ENCODE measurements at regions not wholly inside any gene's neighbourhood (a gene's known extent, or its start where the extent isn't known, plus 50 kb on each side); places are given as distances from the start of the nearest gene placed in this dataset.
"Not testable (repeated sequence)": the region's sequence is repeated elsewhere in the genome, so short reads cannot be mapped to it uniquely, and the experiment has no call there.

- DNase-seq = not testable (repeated sequence)
Observed at GRCh38 chr16:32947336-32947735, 246.7 kb upstream of the TP53TG3C start.

DNA sequence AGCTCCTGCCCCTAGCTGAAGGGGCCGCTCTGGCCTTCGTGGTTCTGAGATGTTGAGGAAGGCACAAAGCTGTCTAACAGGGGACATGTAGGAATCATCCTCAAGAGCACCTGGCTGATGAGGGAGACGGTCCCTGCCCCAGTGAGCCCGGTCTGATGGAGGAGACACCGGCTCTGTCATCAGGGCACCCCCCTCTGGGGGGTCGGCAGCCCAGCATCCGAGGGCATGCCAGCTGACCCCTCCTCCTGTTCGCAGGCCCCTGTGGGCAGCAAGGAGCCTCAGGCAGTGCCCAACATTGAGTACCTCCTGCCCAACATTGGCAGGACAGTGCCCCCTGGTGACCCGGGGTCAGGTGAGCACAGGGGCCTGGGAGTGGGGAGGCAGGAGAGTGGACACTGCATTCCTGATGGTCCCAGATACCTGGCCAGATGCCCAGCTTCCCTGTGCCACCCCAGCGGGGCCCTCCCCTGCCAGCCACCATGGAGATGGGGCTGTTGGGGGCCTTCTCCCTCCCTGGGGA is 247.9 kb upstream of the TP53TG3C start:
- not testable (repeated sequence) for DNase-seq

- not testable (repeated sequence) for DNase-seq
Observed at GRCh38 chr16:32945311-32945710, 248.7 kb upstream of the TP53TG3C start.

- DNase-seq = not testable (repeated sequence)
Observed at GRCh38 chr16:32939845-32940244, 254.2 kb upstream of the TP53TG3C start.

DNA sequence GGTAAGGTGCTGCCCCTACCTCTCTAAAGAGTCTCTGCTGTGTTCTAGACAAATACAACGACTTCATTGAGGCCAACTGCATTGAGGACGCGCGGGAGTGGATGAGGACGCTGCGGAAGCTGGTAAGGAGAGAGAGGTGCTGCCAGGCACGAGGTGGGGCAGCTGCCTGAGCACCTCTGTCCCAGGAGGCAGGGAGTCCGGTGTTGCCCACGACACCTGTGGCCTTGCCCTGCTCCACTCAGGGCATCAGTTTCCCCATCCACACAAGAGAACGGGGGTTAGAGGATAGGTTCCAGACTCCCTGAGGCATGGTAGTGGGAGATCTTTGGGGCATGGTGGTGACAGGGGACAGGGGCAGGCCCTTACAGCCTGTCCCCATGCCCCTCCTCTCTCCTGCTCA is 256.1 kb upstream of the TP53TG3C start:
- not testable (repeated sequence) for DNase-seq

DNA sequence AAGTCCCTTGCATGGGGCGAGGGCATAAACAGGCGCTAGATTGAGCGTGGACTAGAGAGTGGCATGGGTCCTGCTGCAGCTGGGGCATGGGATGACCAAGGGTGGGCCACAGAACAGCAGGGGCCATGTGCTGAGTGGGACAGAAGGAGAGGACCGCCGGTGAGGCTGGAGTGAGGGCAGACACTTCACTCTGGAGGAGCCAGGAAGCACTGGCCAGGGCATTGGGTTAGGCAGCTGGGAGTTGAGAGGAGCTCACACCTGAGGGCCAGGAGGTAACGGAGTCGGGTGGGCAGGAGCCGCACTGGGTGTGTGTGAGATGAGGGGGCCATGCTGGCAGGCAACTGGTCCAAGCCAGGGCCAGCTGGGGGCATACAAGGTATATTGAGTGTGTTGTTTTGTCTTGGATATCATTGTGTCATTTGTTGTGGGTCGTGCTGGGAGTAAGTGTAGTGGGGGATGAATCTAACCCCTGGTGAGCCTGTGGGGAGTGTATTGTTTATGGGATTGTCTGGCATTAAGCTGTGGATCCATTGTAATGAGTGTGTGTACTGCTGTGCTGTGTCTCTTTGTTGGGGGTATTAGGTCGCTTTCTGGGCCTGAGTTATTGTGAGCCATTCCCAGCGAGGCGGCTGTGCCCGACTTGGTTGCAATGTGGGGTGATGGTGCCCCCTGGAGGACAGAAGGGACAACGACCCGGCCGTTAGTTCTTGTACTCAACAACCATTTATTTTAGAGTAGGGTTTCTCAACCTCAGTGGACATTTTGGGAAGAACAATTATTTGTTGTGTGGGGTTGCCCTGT is 256.5 kb upstream of the TP53TG3 start:
- peak; percentile 22 for DNase-seq

- not testable (repeated sequence) for DNase-seq
Observed at GRCh38 chr16:32925192-32925591, 249.2 kb upstream of the TP53TG3 start.

GRCh38 chr16:32922578-32922977 is 246.6 kb upstream of the TP53TG3 start:
- peak; percentile 11 for DNase-seq

DNA sequence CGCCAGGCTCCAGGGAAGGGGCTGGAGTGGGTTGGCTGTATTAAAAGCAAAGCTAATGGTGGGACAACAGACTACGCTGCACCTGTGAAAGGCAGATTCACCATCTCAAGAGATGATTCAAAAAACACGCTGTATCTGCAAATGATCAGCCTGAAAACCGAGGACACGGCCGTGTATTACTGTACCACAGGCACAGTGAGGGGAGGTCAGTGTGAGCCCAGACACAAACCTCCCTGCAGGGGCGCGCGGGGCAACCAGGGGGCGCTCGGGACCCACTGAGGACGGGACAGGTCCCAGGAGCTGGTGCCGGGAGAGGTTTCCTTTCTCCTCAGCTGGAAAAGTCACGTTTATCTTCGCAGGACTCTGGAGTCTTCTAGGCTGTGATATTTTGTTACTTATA is 239.4 kb upstream of the TP53TG3 start:
- not testable (repeated sequence) for DNase-seq

- not testable (repeated sequence) for DNase-seq
Observed at GRCh38 chr16:32897782-32898181, 221.8 kb upstream of the TP53TG3 start.

GRCh38 chr16:32885392-32885791 is 209.4 kb upstream of the TP53TG3 start:
- not testable (repeated sequence) for DNase-seq

- DNase-seq = not testable (repeated sequence)
Observed at GRCh38 chr16:32884556-32884955, 208.6 kb upstream of the TP53TG3 start.

DNA sequence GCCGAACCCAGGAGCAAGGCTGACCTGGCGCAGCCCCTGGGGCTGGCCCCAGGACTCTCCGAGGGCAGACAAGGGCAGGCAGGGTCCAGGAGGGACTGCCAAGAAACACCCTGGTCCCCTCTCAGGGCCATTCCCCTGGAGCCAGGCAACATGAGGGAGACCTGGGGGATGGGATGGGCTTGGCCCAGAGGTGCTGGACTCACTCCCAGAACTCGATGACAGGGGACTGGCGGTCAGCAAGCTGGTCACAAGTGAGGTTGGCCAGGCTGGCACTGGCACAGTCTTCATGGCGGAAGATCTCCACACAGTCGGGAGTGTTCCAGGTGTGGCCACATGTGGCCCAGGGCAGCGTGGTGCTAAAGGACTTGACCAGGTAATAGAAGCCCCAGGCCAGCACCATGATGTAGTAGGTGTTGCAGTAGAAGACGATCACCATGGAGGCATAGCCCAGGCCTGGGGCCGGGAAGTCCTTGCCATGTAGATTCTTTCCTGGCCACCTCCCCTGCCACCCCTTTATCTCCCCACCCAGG is 206.4 kb upstream of the TP53TG3 start:
- DNase-seq = not testable (repeated sequence)

GRCh38 chr16:32881631-32882030 is 205.7 kb upstream of the TP53TG3 start:
- not testable (repeated sequence) for DNase-seq

GRCh38 chr16:32880009-32880408 is 204.0 kb upstream of the TP53TG3 start:
- DNase-seq = not testable (repeated sequence)

GRCh38 chr16:32876718-32877117 is 200.8 kb upstream of the TP53TG3 start:
- DNase-seq = not testable (repeated sequence)

GRCh38 chr16:32873783-32874182 is 197.8 kb upstream of the TP53TG3 start:
- not testable (repeated sequence) for DNase-seq

- not testable (repeated sequence) for DNase-seq
Observed at GRCh38 chr16:32873120-32873519, 197.2 kb upstream of the TP53TG3 start.

- not testable (repeated sequence) for DNase-seq
Observed at GRCh38 chr16:32870628-32871027, 194.7 kb upstream of the TP53TG3 start.

GRCh38 chr16:32868334-32868733 is 192.4 kb upstream of the TP53TG3 start:
- DNase-seq = not testable (repeated sequence)

- DNase-seq = not testable (repeated sequence)
Observed at GRCh38 chr16:32865284-32865683, 189.3 kb upstream of the TP53TG3 start.

- DNase-seq = not testable (repeated sequence)
Observed at GRCh38 chr16:32861476-32862201, 185.7 kb upstream of the TP53TG3 start.

GRCh38 chr16:32847379-32847778 is 171.4 kb upstream of the TP53TG3 start:
- DNase-seq = not testable (repeated sequence)
